Testis (tissue), 2 donors: ENCODE measurements at regions not wholly inside any gene's neighbourhood (a gene's known extent, or its start where the extent isn't known, plus 50 kb on each side); places are given as distances from the start of the nearest gene placed in this dataset.

Experiments
- DNase-seq: peaks from one replicate; pipeline ENCODE4 v3.0.0-alpha.2; 2019
- H3K27ac ChIP-seq, 2 donors: fragments of 200-600 bp; sonication (generic); one replicate each; pipeline ENCODE4 v1.5.1; 2019
- H3K27me3 ChIP-seq: fragments of 200-600 bp; sonication (generic); one replicate; pipeline ENCODE4 v1.5.1; 2019
- H3K36me3 ChIP-seq: fragments of 200-600 bp; sonication (generic); one replicate; pipeline ENCODE4 v1.5.1; 2017; ENCODE audit warnings: low read depth; ENCODE audit errors: missing control alignments
- H3K4me1 ChIP-seq: fragments of 200-600 bp; sonication (generic); one replicate; pipeline ENCODE4 v1.5.1; 2019
- H3K4me3 ChIP-seq, 2 donors: fragments of 200-600 bp; sonication (generic); one replicate each; pipeline ENCODE4 v1.5.1; 2017 to 2019
- H3K9me3 ChIP-seq: fragments of 200-600 bp; sonication (generic); one replicate; pipeline ENCODE4 v1.5.1; 2017
- POLR2A ChIP-seq: fragments of 450-650 bp; IDR thresholded peaks from one replicate; pipeline ENCODE4 v1.6.1; 2017; ENCODE audit warnings: antibody characterized with exemption, mild to moderate bottlenecking, moderate library complexity
- WGBS, 2 donors: methylation state at CpG; one replicate each; pipeline ENCODE4 v1.1.5; 2018; 5-methylcytosine and 5-hydroxymethylcytosine counted together
- intact Hi-C: fragments of 100-400 bp; cut with DNase I; formaldehyde crosslinking; loops from one replicate; pipeline ENCODE4 v1.15.1; 2023; ENCODE audit warnings: low total_unique reads
- TF ChIP-seq, protein P1 (sequence below), 3 experiments: fragments of 450-650 bp in 2 of 3; fragments of 200-600 bp in 1 of 3; sonication (generic) in 1 of 3; IDR thresholded peaks; one replicate each; pipeline ENCODE4 v1.5.1; 2016 to 2019; ENCODE audit warnings: antibody characterized with exemption in 3 of 3, mild to moderate bottlenecking in 2 of 3, moderate library complexity in 1 of 3

DNA sequence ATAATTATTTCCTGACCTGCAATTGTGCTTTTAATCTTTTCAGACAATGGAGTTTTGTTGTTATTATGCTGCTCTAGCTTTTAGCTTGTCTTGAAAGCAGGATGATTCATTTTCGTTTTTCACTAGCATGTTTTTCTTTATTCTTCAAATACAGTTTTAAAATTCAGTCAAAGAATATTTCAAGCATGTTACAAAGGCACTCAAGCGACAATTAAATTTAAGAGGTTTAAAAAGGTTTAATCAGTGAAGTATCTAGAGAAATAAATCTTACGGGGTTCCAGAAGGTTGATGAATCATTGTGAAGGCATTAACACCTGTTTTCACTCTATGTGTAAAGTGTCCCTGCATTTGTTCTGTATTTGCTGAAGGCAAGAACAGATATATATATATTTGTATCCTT lies 390.7 kb upstream of the TMEFF2 start:
- no peak overlapping the region for H3K27ac ChIP-seq
- 55 to 60% methylated on average over 3 of the region's 3 CpGs for WGBS, 2 donors

DNA sequence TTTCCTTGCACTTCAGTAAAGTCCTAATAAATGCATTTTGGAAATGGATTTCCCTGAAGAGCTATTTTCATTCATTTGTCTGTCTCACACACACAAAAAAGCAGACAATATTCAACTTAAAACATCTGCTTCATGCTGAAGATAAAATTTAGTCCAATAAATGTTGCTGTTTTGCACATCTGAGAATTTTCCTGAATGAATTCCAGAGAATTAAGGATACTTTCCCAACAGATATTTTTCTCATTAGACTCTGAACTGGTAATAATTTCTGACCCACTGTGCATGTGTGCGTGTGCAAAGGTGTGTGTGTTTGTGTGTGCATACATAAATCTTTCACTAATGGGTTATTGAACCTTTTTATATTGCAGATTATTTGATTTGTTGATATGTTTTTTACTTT lies 390.2 kb upstream of the TMEFF2 start:
- no peaks in the 10 kb centered on the region for H3K4me1 ChIP-seq
- H3K36me3 ChIP-seq: no peaks in the 10 kb centered on the region
- no peak for DNase-seq
- no peak overlapping the region for H3K27ac ChIP-seq
- no peaks in the 10 kb centered on the region for H3K27me3 ChIP-seq
- 50 to 55% methylated on average over 1 of the region's 1 CpG for WGBS, 2 donors
- no peaks in the 10 kb centered on the region for H3K9me3 ChIP-seq
- TF ChIP-seq, protein P1, sequence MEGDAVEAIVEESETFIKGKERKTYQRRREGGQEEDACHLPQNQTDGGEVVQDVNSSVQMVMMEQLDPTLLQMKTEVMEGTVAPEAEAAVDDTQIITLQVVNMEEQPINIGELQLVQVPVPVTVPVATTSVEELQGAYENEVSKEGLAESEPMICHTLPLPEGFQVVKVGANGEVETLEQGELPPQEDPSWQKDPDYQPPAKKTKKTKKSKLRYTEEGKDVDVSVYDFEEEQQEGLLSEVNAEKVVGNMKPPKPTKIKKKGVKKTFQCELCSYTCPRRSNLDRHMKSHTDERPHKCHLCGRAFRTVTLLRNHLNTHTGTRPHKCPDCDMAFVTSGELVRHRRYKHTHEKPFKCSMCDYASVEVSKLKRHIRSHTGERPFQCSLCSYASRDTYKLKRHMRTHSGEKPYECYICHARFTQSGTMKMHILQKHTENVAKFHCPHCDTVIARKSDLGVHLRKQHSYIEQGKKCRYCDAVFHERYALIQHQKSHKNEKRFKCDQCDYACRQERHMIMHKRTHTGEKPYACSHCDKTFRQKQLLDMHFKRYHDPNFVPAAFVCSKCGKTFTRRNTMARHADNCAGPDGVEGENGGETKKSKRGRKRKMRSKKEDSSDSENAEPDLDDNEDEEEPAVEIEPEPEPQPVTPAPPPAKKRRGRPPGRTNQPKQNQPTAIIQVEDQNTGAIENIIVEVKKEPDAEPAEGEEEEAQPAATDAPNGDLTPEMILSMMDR (IDR thresholded peaks at IDR 0.05): no peak
- no peak for TF ChIP-seq POLR2A
- intact Hi-C loops: no loop called here
- H3K4me3 ChIP-seq: no peak overlapping the region

More for the DNA sequence above, 390.7 kb upstream of the TMEFF2 start:
- Histone ChIP-seq H3K9me3 (no peaks in the 10 kb centered on the region), H3K4me3 (no peak overlapping the region), H3K27me3 (no peaks in the 10 kb centered on the region), H3K36me3 (no peaks in the 10 kb centered on the region), H3K4me1 (no peaks in the 10 kb centered on the region)
- DNase-seq: no peak
- intact Hi-C loops: no loop called here
- TF ChIP-seq, protein P1 (IDR thresholded peaks at IDR 0.05): no peak
- TF ChIP-seq POLR2A: no peak

DNA sequence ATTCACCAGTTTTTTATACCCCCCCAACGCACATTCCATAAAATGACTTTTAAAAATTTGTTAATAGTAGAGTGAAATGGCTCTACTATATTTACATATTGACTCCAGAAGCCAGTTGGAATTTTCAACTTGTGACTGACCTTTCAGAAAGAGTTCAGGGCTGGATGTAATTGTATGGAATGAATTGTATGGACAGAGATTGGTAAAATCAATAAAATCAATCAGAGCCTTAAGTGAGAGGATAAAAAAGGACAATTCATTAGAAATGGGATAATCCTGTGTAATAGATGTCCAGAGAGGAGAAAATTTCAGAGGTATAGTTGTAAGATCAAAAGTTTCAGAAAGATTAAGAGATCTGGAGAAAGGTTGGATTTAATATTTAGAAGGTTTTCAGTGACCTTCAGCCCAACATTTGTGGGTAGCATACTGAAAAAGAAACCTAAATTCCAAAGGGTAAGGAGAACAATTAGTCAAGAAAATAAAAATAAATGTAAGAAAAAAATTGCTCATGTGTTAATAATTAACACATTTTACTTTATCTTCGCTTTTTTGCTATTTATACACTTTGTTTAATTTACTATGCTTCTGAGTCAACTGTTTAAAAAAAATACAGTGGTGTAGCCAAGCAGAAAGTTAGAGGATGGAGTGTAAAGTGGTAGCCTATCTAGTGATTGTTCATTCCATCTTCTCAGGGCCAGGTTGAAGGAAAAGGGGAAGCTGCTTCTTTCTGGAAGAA lies 385.4 kb upstream of the TMEFF2 start:
- DNase-seq: no peak
- H3K4me3 ChIP-seq: no peak overlapping the region
- 74 to 76% methylated on average over 2 of the region's 2 CpGs for WGBS, 2 donors

DNA sequence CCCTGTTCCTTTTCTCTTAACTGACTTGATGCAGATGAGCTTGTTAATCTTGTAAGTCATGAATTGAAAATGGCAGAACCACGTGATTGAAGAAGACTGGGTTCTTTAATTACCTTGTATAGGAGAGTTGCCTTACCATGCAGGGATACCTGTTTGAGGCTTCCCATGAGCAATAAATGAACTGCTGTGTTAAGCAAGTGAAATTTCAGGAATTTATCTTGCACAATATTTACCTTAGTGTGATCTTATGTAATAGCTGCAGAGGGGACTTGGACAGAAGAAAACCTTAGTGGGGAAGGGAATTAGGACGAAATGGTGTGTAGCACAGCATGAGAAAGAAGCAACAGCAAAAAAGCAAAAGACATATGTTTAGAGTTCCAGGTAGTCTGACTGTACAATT lies 384.0 kb upstream of the TMEFF2 start:
- DNase-seq: no peak
- H3K9me3 ChIP-seq: no peaks in the 10 kb centered on the region
- TF ChIP-seq POLR2A: no peak
- TF ChIP-seq, protein P1 (IDR thresholded peaks at IDR 0.05): no peak
- no peaks in the 10 kb centered on the region for H3K27me3 ChIP-seq
- H3K4me3 ChIP-seq: no peak overlapping the region
- intact Hi-C loops: no loop called here
- H3K4me1 ChIP-seq: no peaks in the 10 kb centered on the region
- H3K36me3 ChIP-seq: no peaks in the 10 kb centered on the region
- no peak overlapping the region for H3K27ac ChIP-seq
- WGBS, 2 donors: 78% methylated on average over 2 of the region's 2 CpGs

More for the DNA sequence above, 385.4 kb upstream of the TMEFF2 start:
- no peaks in the 10 kb centered on the region for H3K4me1 ChIP-seq
- intact Hi-C loops: no loop called here
- no peak overlapping the region for H3K27ac ChIP-seq
- H3K36me3 ChIP-seq: no peaks in the 10 kb centered on the region
- no peaks in the 10 kb centered on the region for H3K9me3 ChIP-seq
- H3K27me3 ChIP-seq: no peaks in the 10 kb centered on the region
- TF ChIP-seq POLR2A: no peak
- TF ChIP-seq, protein P1 (IDR thresholded peaks at IDR 0.05): no peak

- no peak overlapping the region for H3K27ac ChIP-seq
- H3K4me3 ChIP-seq: no peak overlapping the region
- intact Hi-C loops: no loop called here
- DNase-seq: no peak
- no peak for TF ChIP-seq POLR2A
- TF ChIP-seq, protein P1 (IDR thresholded peaks at IDR 0.05): no peak
- H3K9me3 ChIP-seq: no peaks in the 10 kb centered on the region
- H3K36me3 ChIP-seq: no peaks in the 10 kb centered on the region
- H3K27me3 ChIP-seq: no peaks in the 10 kb centered on the region
- no peaks in the 10 kb centered on the region for H3K4me1 ChIP-seq
Observed at GRCh38 chr2:192577706-192578105, 383.0 kb upstream of the TMEFF2 start.
